GM18519 (cell line): ENCODE measurements at regions not wholly inside any gene's neighbourhood (a gene's known extent, or its start where the extent isn't known, plus 50 kb on each side); places are given as distances from the start of the nearest gene placed in this dataset.

ENCODE experiments used
- ATAC-seq: cut with Tn5 transposase; IDR thresholded peaks from one replicate; pipeline ENCODE4 v1.9.1; 2021; ENCODE audit warnings: mild to moderate bottlenecking, moderate library complexity; ENCODE audit not compliant: unreplicated experiment, low FRiP score

DNA sequence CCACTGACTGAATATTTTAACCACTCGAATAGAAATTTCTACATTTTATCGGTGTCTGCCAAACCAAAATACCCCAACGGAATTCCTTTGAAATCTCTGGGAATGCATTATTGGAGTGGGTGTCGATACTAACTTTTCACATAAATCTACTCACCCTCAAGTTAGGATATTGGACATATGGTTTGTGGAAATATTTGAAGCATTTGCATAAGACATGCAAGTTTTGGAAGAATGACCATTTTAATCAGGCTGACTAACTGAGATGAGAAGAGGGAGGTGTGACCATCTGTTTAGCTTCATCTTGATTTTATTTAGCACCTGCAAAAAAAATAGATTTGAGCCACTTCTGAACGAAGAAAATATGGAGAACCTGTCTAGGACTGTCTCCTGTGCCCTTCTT is 61.2 kb downstream of the KLF6 start:
- no peak for ATAC-seq

DNA sequence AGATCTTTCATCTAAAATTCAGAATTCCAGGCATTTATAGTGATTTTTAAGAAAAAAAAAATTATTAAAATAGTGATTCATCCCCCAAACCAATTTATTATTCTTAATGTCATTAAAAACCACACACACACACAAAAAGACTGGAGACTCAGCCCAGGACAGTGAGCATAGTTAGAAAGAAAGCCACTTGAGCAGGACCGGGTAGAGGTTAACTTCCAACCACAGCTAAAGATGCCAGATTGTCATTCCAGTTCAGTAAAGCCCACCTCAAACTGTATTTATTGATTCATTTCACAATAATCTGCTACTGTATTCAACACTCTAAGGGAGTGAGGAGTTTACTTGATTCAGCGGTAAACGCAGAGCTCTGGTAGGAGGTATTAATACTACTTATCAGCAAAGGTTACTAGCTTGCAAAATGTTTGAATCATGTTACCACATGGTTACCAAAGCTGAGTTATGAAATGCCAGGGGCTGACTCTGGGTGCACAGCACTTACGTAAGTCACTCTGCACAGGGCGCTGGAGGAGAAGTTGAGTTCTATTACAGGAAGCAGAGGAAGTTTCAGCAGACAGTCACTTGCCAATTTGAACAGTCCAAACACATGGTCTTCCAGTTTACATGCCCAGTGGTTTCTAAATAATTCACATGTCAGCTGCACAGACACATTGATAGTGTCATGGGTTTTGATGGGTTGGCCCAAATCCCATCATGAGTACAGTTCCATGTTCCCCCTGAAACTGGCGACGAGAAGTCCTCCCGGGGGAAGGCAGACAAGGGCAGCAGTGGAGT is 64.6 kb downstream of the KLF6 start:
- ATAC-seq: no peak

DNA sequence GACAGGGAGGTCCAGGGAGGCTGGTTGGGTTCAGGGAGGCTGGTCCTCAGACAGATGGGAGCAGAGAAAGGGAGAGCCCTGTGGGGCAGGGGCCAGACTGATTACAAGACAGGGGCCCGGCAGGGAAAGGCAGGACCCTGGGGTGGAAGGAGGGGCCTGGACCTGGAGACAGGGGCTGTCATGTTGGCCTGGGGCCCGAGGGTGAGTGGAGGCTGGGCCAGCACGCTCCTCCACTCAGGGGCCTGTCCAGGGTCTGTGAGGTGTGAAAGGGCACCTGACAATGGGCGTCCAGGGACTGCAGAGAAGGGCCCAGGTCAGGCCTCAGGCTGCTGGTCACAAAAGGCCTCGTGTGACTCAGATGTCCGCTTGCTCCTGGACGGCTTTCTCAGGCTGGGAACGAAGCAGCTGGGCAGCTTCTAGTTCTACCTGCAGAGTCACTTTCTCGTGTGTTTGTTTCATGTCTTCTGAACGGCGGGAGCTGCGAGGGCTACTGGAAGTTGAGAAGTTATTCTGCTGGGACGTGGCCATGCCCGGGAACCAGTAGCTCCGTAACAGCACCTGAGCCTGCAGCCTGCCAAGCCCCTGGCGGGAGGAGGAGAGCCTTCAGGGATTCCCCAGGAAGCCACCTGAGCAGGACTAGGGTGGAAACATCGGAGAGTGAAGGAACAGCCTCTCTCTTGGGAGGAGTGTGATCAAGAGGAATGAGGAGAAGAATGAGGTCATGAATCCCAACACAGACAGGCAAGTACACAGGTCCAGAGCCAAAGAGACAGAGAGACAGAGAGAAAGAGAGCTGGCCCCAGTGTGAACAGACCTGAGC is 65.8 kb downstream of the KLF6 start:
- no peak for ATAC-seq

DNA sequence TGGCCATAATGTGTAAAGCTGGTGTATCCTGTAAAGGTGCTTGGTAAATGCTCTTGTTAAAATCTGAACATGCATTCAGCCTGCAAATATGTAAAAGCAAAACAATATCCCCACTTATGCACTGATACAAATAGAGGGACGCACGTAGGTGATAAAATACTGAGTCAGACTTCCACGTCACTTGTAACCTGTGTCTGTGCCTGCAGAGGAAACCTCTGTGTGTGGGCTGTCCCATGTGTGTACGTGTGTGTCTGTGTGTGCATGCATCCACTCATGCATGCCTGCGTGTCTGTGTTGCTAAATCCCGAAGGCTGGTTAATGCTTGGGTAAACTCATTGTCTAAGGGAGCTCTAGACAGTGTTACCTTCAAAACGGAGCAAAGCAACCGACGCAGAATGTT is 68.9 kb downstream of the KLF6 start:
- ATAC-seq: no peak

DNA sequence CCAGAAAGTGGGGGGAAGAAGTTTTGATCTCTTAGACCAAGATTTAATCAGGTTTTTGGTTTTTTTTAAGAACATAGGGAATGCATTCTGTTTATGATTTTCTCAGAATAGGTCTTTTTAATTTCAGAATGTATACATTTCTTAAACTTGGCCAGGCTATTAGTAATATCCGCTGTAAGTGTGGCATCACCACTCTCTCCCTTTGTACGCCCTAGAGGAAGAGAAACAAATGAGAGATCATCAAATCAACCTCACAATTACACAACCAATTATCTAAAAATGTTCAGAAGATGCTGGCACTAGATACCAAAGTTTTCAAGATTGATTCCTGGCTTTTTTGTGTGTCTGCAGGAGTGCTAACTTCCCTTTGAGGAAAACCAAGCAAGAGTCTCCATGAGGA is 70.0 kb downstream of the KLF6 start:
- ATAC-seq: no peak

DNA sequence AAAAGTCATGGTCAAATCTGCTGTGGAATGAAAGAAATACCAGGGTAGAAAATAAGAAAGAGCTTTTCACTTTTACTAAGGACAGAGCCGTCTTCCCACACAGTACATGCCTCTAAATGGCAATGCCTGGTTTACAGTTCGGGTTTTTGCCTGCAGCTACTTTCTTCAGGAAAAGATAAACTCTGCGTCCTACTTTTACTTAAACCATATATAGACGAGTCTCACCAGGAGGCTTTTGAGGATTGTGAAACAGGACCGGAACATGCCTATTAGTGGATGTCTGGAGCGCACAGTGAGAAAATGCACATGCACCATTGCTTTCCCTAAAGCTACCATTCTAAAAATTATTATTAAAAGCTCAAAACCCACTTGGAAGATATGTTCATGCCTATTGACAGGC is 70.5 kb downstream of the KLF6 start:
- no peak for ATAC-seq

DNA sequence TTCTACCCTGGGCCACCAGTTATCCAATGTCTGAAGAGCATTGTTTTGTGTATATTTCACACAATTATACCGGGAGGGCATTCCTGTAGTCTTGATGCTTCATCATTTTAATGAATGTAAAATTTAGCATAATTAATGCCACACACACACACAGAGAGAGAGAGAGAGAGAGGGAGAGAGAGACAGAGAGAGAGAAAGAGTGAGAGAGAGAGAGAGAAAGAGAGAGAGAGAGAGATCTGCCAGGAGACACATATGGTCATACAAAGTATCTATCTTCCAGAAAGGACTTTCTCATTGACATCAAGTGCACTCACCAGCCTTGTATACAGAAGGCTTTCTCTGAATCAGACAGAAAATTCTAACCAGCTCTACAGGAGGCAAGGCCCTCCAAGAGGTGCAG is 72.3 kb downstream of the KLF6 start:
- ATAC-seq: no peak

DNA sequence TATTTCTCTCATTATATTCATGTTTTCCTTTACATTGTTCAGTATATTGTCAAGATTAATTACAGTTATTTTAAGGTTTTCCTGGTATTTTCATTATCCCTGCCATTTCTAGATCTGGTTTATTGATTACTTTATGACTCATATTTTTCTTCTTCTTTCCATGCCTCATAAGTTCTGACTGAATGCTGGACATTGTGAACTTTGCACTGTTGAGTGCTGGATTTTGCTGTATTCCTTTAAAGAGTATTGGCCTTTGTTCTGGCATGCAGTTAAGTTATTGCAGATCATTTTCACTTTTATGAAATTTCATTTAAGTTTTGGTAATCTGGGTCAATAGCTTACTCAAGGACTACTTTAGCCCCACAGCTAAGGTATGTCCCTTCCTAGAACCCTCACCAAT is 73.1 kb downstream of the KLF6 start:
- ATAC-seq: no peak

DNA sequence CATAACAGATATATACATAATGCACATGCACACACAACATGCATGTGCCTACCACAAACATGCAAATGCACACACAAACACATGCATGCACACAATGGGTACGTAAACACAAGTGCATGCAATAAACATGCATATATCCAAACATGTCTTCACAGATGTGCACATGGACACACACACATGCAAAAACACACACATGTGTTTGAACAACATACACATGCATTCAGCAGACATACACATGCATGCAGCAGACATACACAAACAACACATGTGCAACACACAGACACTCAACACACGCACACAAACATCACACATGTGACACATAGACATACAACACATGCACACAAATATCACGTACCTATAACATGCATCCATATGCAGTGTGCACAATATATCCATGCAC is 74.2 kb downstream of the KLF6 start:
- no peak for ATAC-seq

DNA sequence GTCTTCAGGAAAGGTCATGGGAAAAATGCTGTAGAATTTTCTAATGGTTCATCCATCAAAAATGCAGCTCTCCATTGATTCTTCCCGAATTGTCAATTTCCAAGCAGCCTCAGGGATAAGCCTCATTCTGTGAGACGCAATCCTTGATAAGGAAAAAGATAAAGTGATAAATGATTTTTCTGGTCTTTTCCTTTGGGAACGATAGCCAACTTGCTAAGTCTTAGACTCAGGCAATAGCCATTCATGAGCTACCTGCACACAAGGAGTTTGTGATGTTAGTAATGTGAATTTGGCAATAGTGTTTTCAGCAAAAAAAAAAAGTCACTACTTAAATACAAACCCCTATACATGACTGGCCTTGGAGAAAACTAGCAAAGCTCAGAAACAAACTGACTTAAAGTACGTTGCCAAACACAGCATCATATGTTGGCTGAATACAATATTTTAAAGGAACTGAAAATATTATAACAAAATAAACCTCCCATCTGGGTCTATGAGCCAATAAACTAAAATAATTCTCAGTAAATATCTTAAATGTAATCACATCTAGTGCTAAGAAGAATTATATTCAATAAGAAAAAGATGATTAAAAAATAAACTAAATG is 75.5 kb downstream of the KLF6 start:
- ATAC-seq: no peak

DNA sequence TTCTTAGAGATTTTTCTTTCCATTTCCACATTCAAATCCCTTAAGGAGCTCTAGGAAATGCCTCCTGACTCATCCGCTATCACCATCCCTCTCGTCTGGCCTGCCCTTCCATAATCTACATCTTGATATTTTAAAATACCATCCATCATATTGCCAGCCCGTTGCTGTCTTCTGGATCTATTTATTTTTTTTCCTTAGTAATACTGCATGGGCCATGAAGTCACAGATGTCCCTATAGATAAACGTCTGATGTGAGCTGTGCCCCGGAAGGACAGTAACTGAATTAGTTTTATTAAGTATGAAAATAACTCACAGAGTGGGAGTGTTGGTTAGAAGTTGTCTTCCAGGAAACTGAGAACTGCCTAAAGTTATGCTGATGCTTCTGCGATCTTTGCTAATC is 76.2 kb downstream of the KLF6 start:
- no peak for ATAC-seq

DNA sequence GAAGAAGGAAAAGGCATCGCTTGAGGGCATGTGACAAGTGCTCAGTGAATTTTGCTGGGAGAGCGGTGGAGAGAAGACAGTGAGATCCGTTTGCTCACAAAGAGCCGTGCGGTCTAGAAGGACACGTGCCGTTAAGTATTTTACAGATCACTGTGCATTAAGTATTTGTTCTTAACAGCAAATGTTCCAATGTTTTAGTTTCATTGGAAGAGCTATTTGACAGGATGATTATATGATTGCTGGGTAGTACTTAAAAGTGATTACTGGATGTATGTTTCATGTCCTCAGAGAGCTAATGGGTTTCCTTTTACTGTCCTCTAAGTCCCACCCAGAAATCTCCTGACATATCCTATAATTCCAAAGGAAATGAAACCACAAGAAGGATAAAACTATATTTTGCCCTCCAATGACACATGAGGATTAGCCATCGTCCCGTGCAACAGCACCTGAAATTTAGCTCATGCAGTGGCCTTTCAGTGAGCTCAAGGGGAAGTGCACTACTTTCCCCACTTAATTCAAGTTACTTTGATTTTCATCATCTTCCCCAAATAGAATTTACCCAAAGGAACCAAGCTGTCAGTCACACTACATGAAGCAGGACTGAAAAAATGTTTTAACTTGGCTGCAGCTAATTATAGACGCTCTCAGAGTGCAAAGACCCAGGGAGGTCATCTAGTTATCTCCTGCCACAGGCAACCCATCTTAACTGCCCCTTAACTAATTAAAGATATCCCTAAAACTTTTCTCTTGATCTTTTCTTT is 80.3 kb downstream of the KLF6 start:
- ATAC-seq: no peak

DNA sequence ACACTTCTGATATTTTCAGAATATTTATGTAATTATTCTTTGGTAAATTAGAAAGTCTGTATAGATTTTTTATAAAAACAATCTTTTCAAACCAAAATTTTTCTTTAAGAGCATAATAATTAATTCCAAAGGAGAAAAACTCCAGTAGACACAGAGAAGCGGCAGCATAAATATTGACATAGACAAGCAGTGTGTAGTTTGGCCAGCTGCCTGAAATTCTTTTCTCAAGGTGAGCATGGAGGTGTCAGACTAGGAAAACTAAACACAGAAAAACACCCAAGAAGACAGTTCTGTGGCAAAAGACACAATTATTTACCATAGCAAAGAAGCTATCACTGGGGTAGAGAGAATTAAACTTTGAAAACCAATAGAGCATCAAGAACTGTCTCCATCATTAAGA is 82.4 kb downstream of the KLF6 start:
- no peak for ATAC-seq

DNA sequence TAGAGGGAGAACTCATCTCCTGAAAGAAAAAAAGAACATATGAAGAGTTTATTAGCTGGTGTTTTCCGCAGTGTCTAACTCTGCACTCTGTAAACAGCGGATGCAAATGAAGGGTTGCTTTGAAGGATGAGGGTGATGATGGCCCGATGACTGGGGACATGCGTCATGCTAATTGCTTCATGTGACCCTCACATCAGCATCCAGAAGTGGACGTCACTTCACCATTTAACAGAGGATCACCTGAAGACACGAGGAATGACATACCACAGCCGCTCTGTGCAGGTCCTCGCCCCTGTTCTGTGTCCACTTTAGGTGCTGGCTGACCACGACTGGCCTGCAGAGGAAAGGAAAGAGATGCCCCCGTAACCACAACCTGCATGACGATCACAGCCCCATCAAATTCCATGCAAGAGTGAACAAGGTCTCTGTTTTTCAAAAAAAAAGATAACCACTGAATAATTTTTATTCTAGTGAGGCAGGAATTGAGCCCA is 82.9 kb downstream of the KLF6 start:
- no peak for ATAC-seq

DNA sequence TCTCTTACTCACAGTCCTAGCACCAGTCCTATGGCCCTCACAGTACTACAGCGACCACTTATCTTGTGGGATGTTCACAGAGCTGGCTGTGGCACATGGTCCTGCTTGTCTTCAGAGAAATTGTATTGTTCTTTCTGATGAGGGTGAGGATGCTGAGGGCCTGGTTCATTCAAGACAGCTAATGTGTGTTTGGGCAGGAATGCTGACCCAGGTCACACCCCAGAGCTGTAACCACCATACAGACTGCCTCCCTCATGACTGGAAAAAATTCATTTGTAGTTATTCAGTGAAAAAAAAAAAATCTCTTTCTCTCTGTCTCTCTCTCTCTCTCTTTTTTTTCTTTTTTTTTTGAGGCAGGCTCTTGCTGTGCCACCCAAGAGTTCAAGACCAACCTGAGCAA is 83.5 kb downstream of the KLF6 start:
- ATAC-seq: no peak

DNA sequence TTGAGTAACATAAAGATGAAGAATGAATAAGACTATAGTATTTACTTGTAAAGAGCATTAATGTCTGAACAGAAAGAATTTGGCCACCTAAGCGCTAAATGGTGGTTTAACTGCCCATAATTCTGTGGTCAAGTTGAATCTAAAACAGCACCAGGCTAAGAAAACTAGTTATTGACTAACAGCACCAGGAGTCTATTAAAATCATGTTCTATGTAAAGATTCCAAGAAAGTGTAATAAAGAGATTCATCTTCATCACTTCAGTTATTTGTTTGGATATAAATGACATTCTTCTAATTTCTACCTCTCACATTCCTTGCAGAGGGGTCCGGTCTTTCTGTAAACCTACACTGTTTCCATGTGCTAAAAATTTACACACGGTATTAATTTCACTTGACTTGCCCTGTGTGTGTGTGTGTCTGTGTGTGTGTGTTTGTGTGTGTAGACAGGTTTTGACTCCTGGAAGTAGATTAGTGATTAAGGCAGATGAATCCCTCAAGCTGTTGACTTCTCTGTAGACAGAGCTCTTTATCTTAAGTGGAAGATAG is 84.4 kb downstream of the KLF6 start:
- no peak for ATAC-seq

DNA sequence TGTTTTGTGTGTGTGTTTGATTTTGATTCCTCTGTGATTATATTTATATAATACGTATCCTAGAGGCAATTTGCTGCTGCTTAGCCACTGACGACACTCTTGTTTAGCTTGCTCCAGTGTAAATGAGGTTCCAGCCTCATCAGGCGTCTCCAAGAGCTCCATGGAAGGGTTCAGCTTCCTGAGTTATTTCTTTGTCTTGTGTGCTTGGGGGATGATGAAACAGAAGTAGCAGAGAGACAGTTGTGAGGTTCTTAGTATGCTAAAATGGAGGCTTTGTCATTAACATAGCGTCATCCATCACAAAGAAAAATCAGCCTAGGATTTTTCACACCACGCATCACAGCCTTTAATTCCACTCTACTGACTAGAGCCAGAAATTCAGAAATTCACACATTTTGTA is 85.1 kb downstream of the KLF6 start:
- no peak for ATAC-seq

DNA sequence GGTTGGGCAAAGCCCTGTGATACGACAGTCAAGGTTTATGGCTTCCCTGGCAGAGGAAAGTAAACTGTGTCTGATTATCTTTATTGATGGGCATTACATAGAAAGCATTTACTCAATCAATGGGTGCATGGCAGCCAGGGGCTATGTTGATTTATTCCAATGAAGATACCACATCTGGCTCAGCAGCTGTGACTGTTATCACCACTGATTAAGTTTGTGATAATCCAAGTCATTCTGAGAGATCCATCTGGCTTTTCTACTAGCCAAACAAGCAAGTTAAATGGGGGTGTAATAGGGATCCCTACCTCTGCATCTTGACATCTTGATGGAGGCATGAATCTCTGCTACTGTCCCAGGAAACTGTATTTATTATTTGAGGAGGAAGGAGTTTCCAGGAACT is 86.7 kb downstream of the KLF6 start:
- ATAC-seq: no peak

DNA sequence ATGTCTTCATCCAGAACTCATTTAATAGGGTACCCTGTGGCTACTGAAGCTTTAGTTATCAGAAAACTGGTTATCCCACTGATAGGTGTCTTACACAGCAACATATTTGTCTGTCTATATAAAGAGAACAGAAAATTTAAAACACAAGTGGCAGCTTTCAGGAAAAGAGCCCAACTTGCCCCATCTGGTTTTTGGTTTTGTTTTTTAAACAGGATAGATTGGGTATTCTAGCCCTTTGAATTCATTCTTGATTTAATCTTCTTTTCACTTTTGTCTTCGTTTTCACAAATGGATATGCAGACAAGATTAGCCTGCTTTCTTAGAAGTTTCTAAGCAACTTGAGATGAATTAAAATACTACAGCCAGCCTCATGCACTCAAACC is 91.3 kb downstream of the KLF6 start:
- ATAC-seq: no peak

DNA sequence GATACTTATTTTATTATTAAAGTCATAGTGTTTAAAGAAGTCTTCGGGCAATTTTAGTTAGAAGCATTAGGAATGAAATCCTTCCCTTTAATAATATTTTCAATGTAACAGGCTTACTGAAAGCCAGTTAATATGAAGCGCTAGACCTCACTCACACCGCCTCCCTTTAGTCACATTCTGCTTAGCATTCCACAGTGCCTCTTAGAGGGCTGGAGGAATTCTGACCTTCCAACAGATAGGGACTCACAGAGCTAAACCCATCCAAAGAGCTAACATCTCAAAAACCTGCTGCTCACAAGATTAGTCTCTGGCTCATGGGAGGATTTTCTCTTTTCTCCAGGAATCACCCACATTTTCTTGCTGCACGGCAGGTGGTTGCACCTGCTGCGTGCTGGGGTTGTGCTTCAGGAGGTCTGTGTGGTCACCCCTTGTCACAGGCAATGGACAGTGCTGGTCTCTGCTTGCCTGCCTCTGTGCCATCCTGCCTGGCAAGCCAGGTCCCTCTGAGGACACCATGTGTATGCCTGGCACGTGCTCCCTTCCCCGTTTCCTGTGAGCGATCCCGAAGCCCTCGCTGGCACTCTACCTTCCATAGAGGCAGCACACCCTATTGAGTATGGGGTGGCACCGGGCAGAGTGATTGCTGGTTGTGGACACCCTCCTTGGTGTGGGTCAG is 91.8 kb downstream of the KLF6 start:
- ATAC-seq: no peak
